ENCODE measurements at regions not wholly inside any gene's neighbourhood (a gene's known extent, or its start where the extent isn't known, plus 50 kb on each side); places are given as distances from the start of the nearest gene placed in this dataset.
"Not testable (repeated sequence)": the region's sequence is repeated elsewhere in the genome, so short reads cannot be mapped to it uniquely, and the experiment has no call there.

DNA sequence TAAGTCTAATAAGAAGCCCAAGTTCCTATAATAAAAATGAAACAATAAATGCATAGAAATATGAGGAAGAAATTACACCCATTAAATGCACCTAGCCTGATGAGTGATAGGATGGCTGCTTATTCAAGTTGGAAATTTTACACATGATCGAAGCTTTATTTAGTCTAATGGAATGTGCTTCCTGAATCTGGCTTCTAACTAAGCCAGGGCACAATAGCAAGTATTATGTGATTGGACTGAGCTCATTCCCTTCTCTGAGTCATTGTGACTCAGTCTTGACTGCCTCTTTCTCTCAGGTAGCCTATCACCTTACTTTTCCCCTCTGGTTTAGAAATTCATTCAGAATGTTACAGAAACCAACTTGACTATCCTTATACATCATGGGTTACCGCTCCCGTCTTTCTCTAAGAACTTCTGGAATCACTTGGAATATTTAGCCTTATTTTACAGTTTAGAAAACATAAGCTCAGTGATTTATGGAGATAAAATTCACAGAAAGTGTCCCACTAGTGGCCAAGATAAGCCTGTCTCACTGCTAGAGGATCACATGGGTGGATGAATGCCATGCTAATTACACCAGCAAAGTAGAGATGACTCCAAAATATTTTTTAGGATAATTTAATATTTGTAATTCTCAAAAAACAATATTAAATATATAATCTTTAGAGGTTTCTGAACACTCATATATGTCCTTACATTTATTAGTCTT lies 505.3 kb upstream of the JAG1 start:
- Histone ChIP-seq H3K27ac (peak overlapping the region in 3 of 21 experiments; percentile 21 to 44 (median 40)), H3K4me3 (no peak overlapping the region)

DNA sequence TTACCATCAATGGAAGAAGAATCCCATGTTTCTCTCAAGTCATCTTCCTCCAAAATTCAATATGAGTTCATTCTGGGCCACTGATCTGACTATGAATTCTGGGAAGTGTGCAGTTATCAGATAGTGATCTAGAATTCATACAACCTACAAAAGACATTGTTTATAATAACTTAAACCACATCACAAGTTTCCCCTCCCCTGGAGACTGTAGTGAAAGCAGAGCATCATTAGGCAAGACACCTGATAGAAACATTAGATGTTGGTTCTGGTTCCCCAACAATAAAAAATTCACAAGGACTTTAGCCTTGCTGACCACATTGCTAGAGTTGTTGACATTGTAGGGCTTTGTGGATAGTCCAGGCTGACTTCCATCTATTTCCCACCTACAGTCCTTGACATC lies 506.4 kb upstream of the JAG1 start:
- Histone ChIP-seq H3K27ac (no peak overlapping the region), H3K4me3 (no peak overlapping the region)

- H3K27ac ChIP-seq, H3K4me3 ChIP-seq: not testable (repeated sequence)
These were observed 507.3 kb upstream of the JAG1 start for GRCh38 chr20:11181129-11181528.

DNA sequence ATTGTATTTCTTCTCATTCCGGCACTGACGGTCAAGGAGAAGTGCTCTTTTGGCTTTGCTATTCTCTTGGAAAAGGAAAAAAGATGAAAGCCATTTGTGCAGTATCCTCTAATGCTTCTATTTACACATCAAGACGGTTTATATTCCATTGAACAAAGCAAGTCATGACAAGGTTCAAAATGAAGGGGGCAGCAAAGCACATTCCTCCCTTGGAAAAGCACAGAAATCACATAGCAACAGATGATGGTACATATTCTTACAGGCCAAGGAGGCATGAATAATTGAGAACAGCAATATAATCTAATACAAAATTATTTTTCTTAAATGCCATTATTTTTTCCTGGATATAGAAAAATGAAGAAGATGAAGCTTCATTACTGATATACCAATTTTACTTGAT lies 508.2 kb upstream of the JAG1 start:
- Histone ChIP-seq H3K27ac (no peak overlapping the region), H3K4me3 (no peak overlapping the region)

DNA sequence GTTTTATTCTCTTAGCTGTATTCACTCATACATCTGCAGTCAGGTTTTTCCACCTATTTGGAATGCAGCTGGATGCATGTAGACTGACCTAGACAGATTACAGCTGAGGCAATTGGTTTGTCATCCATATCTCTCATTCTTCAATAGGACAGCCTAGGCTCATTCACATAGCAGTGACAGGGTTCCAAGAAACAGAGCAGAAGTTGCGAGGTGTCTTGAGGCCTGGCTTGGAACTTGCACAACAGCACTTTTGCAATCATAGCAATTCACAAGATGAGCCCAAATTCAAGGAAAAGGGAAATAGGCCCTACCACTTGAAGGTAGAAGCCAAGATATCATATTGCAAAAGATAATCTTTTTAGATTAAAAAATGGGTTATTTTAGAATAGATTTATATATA lies 508.9 kb upstream of the JAG1 start:
- Histone ChIP-seq H3K27ac (no peak overlapping the region), H3K4me3 (no peak overlapping the region)

DNA sequence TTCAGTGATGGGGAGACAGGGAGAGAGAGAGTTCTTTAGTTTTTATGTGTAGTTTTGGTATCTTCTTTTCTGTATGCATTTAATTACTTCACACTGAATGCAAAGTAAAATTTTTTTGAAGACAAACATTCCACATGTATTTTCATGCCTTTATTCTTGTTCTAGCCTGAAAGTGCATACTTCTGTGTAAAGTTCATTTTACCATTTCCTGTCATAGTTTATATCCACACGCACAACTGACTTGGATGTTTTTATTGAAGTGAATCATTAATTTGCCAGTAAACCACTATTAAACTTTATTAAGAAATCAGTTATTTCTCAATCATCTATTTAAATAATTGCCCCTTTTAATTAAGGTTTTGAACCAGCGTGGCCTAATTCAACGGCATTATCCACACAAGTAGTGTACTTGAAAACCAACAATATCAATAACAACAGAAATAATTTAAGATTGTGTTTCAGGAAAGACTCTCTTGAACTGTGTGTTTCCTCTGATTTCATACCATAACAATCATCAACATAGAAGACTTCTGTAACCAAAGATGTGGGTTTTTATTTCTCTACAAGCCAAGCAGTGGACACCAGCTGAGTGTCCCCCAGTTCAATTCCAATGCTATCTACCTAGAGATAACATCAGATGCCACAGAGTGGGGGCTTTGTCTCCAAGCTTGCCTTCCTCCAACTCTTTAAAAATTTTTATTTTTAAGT lies 512.7 kb upstream of the JAG1 start:
- Histone ChIP-seq H3K4me3 (no peak overlapping the region), H3K27ac (peak overlapping the region in 1 of 21 experiments; percentile 20)

DNA sequence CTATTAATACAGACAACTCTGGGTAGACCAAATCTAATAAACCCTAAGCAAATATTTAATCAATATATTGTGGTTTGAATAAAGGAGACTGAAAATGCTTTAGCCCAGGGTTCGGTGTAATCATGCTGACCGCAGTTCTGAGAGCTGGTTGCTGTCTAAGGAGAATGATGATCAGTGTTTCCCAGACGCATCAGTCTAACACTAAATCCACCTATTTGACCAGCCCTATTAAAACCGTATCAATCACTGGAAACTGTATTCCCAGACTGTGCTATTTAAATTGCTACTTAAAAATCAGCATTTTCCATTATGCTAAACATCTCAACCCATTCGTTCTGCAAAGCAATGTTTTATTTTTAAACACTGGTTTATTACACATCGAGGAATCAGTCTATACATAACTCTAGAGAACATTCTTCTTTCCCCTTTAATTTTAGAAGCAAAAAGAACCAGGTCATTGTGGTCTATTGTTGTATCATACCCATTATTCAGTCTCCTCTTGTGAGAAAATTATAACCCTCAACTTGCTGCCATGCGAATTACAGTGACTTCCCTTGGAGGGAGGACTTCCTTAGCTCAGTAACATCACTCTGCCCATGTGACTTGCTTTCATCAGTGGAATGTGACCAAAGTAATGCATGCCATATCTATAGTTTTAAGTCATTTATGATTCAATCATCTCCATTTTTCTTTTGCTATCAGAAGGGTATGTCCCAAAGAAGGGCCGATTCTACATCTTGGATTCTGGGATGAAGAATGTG lies 515.2 kb upstream of the JAG1 start:
- Histone ChIP-seq H3K27ac (no peak overlapping the region), H3K4me3 (no peak overlapping the region)

DNA sequence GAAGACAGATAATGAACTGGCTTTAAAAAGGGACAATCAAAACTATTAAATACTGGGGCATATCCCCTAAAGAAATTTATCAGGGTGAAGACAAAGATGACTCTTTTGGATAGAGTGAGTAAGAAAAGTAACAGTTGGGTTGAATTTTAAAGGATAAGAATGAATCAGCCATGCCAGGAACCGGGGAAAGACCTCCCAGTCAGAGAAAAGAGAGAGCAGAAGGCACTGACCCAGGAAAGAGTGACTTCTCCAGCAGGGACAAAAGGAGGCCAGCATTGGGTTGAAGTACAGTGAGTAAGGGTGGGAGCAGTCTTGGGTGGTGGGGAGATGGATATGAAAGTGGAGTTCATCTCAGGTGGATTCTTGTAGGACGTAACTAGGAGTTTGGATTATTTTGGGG lies 516.9 kb upstream of the JAG1 start:
- no peak overlapping the region for H3K4me3 ChIP-seq
- H3K27ac ChIP-seq, result no peak overlapping the region

DNA sequence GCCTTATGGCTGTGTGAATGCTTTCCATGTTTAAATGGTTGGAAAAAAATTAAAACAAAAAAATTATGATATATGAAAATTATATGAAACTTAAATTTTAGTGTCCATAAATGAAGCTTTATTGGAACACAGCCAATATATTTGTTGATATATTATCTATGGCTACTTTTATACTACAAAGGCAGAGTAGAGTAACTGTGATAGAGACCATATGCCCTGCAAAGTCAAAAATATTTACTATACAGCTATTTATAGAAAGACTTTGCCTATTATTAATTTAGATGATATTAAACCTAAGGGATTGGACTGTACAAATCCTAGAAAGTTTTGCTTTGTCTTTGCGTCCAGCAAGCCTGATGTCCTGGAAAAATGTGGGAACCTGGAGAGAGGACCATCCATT lies 518.3 kb upstream of the JAG1 start:
- no peak overlapping the region for H3K27ac ChIP-seq
- no peak overlapping the region for H3K4me3 ChIP-seq

DNA sequence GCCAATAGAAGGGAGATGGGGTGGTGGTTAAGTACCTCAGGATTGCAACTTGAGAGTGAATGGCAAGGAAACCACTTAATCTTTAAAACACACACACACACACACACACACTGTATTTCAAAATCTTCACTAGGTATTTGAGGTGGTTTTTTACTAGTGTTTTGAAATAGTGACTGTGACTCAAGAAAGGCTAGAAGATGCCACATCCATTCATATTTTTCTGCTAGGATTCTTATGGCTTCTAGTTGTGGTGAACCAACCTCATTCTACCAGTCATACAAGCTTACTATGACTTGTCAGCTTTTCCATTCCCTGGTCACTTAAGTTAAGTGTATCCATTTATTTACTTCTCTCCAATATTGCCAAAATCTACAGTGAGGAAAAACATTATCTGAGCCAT lies 519.4 kb upstream of the JAG1 start:
- H3K27ac ChIP-seq, result no peak overlapping the region
- no peak overlapping the region for H3K4me3 ChIP-seq

- no peak overlapping the region for H3K4me3 ChIP-seq
- peak overlapping the region in 5 of 21 experiments; percentile 14 to 51 (median 26) for H3K27ac ChIP-seq
These were observed 521.4 kb upstream of the JAG1 start for GRCh38 chr20:11195169-11195568.

DNA sequence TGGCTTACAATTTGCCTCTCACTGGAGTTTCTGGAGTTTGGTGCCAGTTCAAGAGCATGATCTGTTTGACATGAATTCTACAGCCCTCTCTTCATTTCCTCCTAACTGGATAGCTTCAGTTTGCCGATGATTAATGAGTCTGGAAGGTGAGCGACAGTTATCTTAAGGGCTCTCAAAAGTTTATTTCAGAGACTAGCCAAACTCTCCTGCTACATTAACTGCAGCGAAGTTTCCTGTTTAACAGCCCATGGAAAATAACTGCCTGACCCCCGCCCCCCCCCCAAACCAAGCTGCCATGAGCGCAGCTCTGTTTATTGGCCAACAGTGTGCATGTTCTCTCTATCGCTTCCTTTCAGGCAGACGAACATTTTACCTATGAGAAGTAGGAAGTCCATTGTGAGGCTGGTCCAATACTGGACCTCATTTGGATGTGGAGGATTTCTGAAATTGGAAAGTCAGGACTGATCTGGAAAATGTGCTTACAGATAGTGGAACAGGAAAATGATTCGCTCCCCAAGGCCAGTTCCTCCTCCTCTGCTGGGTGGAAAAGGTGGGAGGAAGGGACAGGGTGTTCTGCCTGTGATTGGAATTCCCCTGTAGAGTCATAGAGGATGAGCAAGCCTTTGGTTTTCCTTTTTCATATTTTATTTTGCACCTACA lies 522.2 kb upstream of the JAG1 start:
- Histone ChIP-seq H3K27ac (peak overlapping the region in 10 of 21 experiments; percentile 10 to 60 (median 24)), H3K4me3 (no peak overlapping the region)

- Histone ChIP-seq H3K27ac (no peak overlapping the region), H3K4me3 (no peak overlapping the region)
These were observed 524.1 kb upstream of the JAG1 start for GRCh38 chr20:11197851-11198250.

DNA sequence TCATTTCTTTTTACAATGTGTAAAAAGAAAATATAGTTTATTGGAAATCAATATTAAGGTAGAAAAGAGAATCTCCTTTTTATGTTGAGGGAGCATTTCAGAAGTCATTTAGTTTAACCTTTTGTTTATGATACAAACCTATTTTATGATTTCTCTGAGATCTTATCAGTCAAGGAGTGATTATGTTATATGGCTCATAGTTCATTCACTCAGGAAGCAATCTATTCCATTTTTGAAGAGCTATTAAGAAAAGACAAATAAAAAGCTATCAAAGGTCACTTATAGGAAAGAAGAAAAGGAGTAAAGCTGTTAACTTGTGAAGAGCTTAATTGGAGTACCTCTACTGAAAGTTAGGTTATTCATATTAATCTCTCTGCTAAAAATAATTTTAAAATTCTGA lies 526.6 kb upstream of the JAG1 start:
- no peak overlapping the region for H3K27ac ChIP-seq
- H3K4me3 ChIP-seq, result no peak overlapping the region

DNA sequence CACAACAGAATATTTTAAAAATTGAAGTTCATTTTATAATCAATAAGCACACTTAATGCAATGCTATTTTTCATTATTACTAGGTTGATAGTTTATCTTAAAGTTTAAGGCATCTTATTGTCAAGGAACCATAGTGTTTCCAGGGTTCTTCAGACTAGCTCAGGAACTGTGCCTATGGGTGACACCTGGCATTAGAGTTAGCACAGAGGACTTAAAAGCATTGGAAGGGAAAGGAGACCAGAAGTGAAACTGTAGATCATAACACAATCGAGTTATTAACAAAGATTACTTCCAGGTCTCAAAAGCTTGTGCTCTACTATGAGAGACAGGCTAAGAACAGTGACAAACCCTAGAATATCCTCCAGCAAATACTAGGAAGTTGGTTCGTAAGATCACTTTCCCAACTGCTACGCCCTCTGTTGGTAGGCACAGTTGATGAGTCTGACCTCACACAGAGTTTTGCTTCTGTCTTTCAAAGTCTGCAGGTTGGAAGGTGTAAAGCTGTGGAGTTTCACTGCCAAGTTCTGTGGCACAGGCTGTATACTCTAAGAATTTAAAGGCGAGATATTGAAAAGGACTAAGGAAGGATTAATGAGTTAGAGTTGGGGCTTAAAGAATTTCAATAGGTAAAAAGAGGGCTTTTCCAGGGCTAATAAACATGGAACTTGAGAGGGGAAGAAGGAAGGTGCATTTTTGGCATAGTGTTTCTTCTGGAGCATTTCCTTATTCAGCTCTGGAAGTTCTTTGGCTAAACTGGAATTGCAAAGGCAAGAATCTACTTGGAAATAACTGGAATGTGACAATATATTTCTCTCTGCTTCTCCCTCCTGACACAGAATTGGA lies 531.3 kb upstream of the JAG1 start:
- Histone ChIP-seq H3K27ac (peak overlapping the region in 14 of 21 experiments; percentile 2 to 63 (median 41)), H3K4me3 (no peak overlapping the region)

DNA sequence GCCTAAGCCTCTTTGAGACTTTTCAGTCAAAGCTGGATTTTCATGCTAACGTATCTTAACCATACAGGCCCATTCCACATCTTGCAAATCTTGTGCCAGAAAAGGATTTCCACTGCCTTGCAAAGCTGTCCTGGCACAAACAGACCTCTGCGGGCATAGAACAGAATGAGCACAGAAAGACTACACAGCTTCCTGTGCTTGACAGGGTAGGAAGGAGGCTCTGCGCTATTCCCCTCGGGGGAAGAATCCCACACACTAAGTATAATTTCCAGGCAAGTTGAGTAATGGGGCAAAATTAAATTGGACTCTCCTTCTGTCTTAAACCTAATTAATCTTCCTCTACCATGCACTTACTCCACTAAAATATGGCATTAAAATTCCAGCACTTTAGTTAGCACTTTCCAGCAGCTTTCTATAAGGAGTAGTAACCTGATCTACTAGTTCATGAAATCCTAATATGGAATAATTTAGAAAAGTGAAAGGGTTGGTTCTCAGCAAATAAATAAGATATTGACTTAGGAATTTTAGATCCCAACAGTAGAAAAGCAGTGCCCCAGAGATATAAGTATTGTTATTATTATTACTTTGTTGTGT lies 532.1 kb upstream of the JAG1 start:
- peak overlapping the region in 10 of 21 experiments; percentile 2 to 67 (median 34) for H3K27ac ChIP-seq

DNA sequence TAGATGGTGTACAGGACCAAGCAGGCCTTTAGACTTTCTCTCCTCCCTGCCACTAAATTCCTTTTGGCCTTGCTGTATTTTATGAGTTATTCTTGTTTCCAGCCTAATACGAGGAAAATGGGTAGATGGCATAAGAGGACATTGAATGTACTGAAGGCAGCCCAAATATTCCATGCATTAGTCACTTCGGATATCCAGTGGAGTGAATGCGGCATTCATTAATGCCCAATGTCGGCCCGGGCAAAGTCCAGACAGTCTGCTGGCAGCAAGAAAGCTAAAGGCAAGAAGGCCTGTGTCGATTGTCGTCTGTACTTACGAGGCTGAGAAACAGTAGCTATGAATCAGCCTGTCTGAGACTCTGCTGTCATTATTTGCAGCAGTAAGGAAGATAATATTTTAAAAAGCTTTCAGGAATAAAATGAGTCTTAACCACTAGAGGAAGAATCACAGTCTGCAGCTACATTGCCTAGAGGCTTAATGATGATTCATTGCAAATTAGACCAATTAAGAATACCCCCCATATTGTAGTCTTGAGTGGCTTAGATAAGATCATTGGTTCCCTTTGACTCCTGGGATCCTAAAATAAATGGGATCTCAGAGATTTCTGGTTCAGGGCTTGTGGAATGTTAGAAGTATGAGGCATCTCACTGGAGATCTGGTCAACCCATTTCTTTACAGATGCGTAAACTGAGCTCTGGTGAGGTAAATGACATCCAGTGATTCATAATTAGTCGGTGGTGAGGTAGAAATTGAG lies 534.1 kb upstream of the JAG1 start:
- Histone ChIP-seq H3K27ac (peak overlapping the region in 11 of 21 experiments; percentile 10 to 67 (median 51)), H3K4me3 (no peak overlapping the region)

More for the DNA sequence above, 532.1 kb upstream of the JAG1 start:
- H3K4me3 ChIP-seq, result no peak overlapping the region

GRCh38 chr20:11210611-11211010 lies 536.8 kb upstream of the JAG1 start:
- Histone ChIP-seq H3K4me3 (no peak overlapping the region), H3K27ac (no peak overlapping the region)

All from skin epidermis (tissue), 12 donors.